B cell (primary cell): ENCODE measurements at regions not wholly inside any gene's neighbourhood (a gene's known extent, or its start where the extent isn't known, plus 50 kb on each side); places are given as distances from the start of the nearest gene placed in this dataset.

Experiments used
- CTCF ChIP-seq: fragments of 200-600 bp; IDR thresholded peaks from one replicate; pipeline ENCODE4 v1.8.0; 2022; ENCODE audit warnings: antibody characterized with exemption, mild to moderate bottlenecking
- EZH2 ChIP-seq: IDR thresholded peaks from 2 replicates; pipeline ENCODE4 v1.6.1; 2012; ENCODE audit warnings: borderline replicate concordance, low read depth, mild to moderate bottlenecking, moderate library complexity, low read length; ENCODE audit not compliant: insufficient read depth, poor library complexity, severe bottlenecking

DNA sequence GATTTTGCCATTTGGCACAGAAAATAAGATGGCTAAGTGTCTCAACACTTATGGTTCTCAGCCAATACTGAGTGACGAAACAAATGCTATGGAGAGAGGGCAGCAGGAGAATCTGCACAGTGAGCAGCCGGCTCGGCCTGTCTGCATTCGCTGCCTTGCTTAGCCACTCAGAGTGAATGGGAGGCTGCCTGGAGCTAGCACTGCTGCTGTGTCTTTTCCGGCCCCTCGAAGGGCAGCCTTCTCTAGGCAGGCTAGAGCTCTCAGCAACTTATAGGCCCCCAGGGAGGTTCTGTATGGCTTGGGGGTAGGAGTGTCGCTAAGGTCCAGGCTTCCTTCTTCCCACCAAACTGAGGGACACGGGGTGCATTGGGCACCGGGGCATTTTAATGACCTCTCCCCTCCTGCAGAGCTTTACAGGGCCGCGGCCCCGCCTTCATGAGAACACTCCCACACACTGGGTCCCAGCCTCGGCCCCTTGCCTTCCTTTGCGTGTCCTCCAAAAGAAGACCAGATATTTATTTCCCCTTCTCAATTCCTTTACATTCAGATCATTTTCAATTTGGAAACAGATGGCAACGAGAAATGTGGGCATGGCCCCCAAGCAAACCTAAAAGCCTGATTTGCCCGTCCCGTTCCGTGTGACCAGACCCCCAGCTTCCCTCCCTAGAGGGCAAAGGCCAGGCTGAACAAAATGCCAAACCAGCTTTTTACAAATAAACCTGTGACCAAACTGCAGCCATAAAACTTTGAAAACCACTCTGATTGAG is 670.9 kb downstream of the TOX3 start:
- TF ChIP-seq CTCF (no peak), EZH2 (no peak)
